ENCODE measurements at regions not wholly inside any gene's neighbourhood (a gene's known extent, or its start where the extent isn't known, plus 50 kb on each side); places are given as distances from the start of the nearest gene placed in this dataset.

DNA sequence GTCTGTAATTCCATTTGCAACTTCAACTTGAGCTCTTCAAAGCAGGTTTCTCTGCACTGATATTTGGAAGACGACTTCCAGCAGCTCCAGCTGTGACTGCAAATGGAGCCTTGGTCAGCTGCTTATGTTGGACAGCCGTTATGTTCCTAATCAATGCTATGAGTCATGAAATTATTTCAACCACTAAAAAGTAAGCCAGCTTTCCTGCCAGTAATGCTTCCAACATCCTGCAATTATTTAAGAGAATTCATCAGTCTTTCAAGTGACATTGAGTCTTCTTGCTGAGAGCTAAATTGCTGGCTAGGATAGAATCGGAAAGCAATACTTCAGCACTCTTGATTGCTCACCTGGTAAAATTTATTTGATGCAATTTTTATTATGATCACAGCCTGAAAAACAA, 375.7 kb downstream of the MMUT start:
- Histone ChIP-seq H3K9me3 (no peaks in the 10 kb centered on the region), H3K36me3 (no peaks in the 10 kb centered on the region), H3K4me1 (no peaks in the 10 kb centered on the region), H3K27me3 (no peaks in the 10 kb centered on the region), H3K4me3 (ENCODE audit: low read depth, low read length) (no peak overlapping the region)
- no peak for DNase-seq
- TF ChIP-seq, protein P1, sequence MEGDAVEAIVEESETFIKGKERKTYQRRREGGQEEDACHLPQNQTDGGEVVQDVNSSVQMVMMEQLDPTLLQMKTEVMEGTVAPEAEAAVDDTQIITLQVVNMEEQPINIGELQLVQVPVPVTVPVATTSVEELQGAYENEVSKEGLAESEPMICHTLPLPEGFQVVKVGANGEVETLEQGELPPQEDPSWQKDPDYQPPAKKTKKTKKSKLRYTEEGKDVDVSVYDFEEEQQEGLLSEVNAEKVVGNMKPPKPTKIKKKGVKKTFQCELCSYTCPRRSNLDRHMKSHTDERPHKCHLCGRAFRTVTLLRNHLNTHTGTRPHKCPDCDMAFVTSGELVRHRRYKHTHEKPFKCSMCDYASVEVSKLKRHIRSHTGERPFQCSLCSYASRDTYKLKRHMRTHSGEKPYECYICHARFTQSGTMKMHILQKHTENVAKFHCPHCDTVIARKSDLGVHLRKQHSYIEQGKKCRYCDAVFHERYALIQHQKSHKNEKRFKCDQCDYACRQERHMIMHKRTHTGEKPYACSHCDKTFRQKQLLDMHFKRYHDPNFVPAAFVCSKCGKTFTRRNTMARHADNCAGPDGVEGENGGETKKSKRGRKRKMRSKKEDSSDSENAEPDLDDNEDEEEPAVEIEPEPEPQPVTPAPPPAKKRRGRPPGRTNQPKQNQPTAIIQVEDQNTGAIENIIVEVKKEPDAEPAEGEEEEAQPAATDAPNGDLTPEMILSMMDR (IDR thresholded peaks at IDR 0.05; ENCODE audit: low read depth, low read length): no peak

GRCh38 chr6:49082611-49083010, 380.4 kb downstream of the MMUT start:
- H3K36me3 ChIP-seq: no peaks in the 10 kb centered on the region
- no peak for DNase-seq
- no peaks in the 10 kb centered on the region for H3K27me3 ChIP-seq
- H3K4me1 ChIP-seq: no peaks in the 10 kb centered on the region
- H3K4me3 ChIP-seq (ENCODE audit: low read depth, low read length): no peak overlapping the region
- no peaks in the 10 kb centered on the region for H3K9me3 ChIP-seq
- TF ChIP-seq, protein P1 (IDR thresholded peaks at IDR 0.05; ENCODE audit: low read depth, low read length): no peak

DNA sequence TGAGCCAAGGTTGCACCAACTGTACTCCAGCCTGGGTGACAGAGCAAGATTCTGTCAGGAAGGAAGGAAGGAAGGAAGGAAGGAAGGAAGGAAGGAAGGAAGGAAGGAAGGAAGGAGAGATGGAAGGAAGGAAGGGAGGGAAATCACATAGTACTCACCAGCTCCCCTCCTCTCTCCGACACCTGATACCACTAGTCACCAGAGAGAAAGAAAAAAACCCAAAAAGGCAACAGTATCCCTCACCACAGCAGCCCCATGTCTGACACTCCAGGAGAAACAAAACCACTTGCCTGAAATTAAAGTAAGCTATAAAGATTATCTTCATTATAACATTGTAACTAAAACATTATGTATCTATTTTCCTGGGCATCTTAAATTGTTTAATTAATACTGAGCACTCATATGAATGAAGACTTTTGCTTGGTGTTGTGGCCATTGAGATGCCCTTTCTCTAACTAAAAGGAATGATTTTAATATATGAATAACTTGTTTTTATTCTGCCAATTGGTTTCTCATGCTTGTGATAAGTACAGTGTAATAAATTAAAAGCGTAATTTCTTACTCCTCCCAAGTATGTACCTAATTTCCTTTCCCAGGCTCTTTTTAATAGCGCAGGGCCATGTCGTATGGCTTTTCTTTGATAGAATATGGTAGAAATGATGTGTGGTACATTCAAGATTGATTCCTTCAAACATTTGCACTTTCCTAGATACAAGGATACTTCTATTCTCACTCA, 390.0 kb downstream of the MMUT start:
- Histone ChIP-seq H3K36me3 (no peaks in the 10 kb centered on the region), H3K9me3 (no peaks in the 10 kb centered on the region), H3K4me3 (ENCODE audit: low read depth, low read length) (no peak overlapping the region), H3K27me3 (no peaks in the 10 kb centered on the region), H3K4me1 (no peaks in the 10 kb centered on the region)
- TF ChIP-seq, protein P1 (IDR thresholded peaks at IDR 0.05; ENCODE audit: low read depth, low read length): no peak
- DNase-seq: no peak

- Histone ChIP-seq H3K4me1 (no peaks in the 10 kb centered on the region), H3K36me3 (no peaks in the 10 kb centered on the region), H3K4me3 (ENCODE audit: low read depth, low read length) (no peak overlapping the region), H3K27me3 (no peaks in the 10 kb centered on the region), H3K9me3 (no peaks in the 10 kb centered on the region)
- no peak for DNase-seq
- TF ChIP-seq, protein P1 (IDR thresholded peaks at IDR 0.05; ENCODE audit: low read depth, low read length): no peak
Measured at GRCh38 chr6:49072146-49072545, 390.9 kb downstream of the MMUT start.

DNA sequence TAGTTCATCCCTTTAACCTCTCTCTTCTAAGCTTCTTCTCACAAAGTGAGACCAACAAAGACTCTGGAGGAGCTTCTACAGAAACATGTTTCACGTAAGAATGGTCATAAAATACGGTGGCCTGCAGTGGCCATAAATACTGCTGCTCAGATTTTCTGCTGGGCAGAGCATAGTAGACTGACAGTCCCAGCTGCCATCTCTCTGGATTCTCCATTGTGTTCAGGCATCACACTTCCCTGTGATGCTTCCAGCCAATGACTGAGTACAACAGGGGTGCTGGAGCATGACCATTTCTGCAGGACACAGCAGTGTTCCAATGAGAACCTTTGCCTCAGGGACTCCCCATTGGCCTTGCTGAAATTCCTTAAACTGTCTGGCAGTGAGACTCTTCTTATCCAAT, 392.6 kb downstream of the MMUT start:
- Histone ChIP-seq H3K27me3 (no peaks in the 10 kb centered on the region), H3K36me3 (no peaks in the 10 kb centered on the region), H3K4me3 (ENCODE audit: low read depth, low read length) (no peak overlapping the region), H3K4me1 (peaks cover 7% of the 10 kb centered on the region; the same call in 1 of the 2 replicates), H3K9me3 (no peaks in the 10 kb centered on the region)
- no peak for DNase-seq
- TF ChIP-seq, protein P1 (IDR thresholded peaks at IDR 0.05; ENCODE audit: low read depth, low read length): no peak

GRCh38 chr6:49054311-49054710, 408.7 kb downstream of the MMUT start:
- Histone ChIP-seq H3K36me3 (no peaks in the 10 kb centered on the region), H3K9me3 (no peaks in the 10 kb centered on the region), H3K27me3 (no peaks in the 10 kb centered on the region), H3K4me3 (ENCODE audit: low read depth, low read length) (no peak overlapping the region), H3K4me1 (no peaks in the 10 kb centered on the region)
- no peak for DNase-seq
- TF ChIP-seq, protein P1 (IDR thresholded peaks at IDR 0.05; ENCODE audit: low read depth, low read length): no peak
